C1 segment of cervical spinal cord (tissue), 14 donors: ENCODE measurements at regions not wholly inside any gene's neighbourhood (a gene's known extent, or its start where the extent isn't known, plus 50 kb on each side); places are given as distances from the start of the nearest gene placed in this dataset.
"Not testable (repeated sequence)": the region's sequence is repeated elsewhere in the genome, so short reads cannot be mapped to it uniquely, and the experiment has no call there.

Experiments used
- DNase-seq, 14 donors: peaks; one replicate each; lab custom pipeline; 2025; lab: John Stamatoyannopoulos, UW

- DNase-seq = no peak
Measured at GRCh38 chr9:13942695-13943094, 371.2 kb downstream of the NFIB start.

GRCh38 chr9:13942201-13942600 lies 371.7 kb downstream of the NFIB start:
- DNase-seq = no peak

- DNase-seq = no peak
Measured at GRCh38 chr9:13941714-13942113, 372.2 kb downstream of the NFIB start.

- no peak for DNase-seq
Measured at GRCh38 chr9:13939701-13940490, 374.0 kb downstream of the NFIB start.

- no peak for DNase-seq
Measured at GRCh38 chr9:13939134-13939533, 374.8 kb downstream of the NFIB start.

GRCh38 chr9:13934416-13934815 lies 379.5 kb downstream of the NFIB start:
- DNase-seq = no peak

- no peak for DNase-seq
Measured at GRCh38 chr9:13933268-13933656, 380.7 kb downstream of the NFIB start.

- no peak for DNase-seq
Measured at GRCh38 chr9:13932528-13933267, 381.2 kb downstream of the NFIB start.

- DNase-seq = no peak
Measured at GRCh38 chr9:13929013-13929412, 384.9 kb downstream of the NFIB start.

GRCh38 chr9:13923381-13923780 lies 390.6 kb downstream of the NFIB start:
- no peak for DNase-seq

GRCh38 chr9:13920557-13920956 lies 393.4 kb downstream of the NFIB start:
- DNase-seq = no peak

GRCh38 chr9:13919401-13919800 lies 394.5 kb downstream of the NFIB start:
- no peak for DNase-seq

GRCh38 chr9:13917534-13917933 lies 396.4 kb downstream of the NFIB start:
- DNase-seq = no peak

- no peak for DNase-seq
Measured at GRCh38 chr9:13915591-13916301, 398.2 kb downstream of the NFIB start.

- DNase-seq = no peak
Measured at GRCh38 chr9:13915131-13915530, 398.8 kb downstream of the NFIB start.

- no peak for DNase-seq
Measured at GRCh38 chr9:13911473-13911872, 402.5 kb downstream of the NFIB start.

GRCh38 chr9:13907842-13908241 lies 406.1 kb downstream of the NFIB start:
- not testable (repeated sequence) for DNase-seq

GRCh38 chr9:13904746-13905145 lies 409.2 kb downstream of the NFIB start:
- no peak for DNase-seq

- no peak for DNase-seq
Measured at GRCh38 chr9:13904311-13904710, 409.6 kb downstream of the NFIB start.

- no peak for DNase-seq
Measured at GRCh38 chr9:13902286-13903066, 411.5 kb downstream of the NFIB start.

GRCh38 chr9:13901176-13901575 lies 412.8 kb downstream of the NFIB start:
- no peak for DNase-seq

- no peak for DNase-seq
Measured at GRCh38 chr9:13900449-13900848, 413.5 kb downstream of the NFIB start.
